ENCODE measurements at regions not wholly inside any gene's neighbourhood (a gene's known extent, or its start where the extent isn't known, plus 50 kb on each side); places are given as distances from the start of the nearest gene placed in this dataset.

GRCh38 chr11:19405966-19406365, 165.2 kb upstream of the E2F8 start:
- in situ Hi-C loops (cut with HindIII; ENCODE audit: low pct_ligation_motif_present, low pct_unique_long_range_greater_than_20kb, low sequenced_read_pairs) = no loop called here
- DNase-seq = no peak

GRCh38 chr11:19404787-19405186, 164.0 kb upstream of the E2F8 start:
- no peak for DNase-seq
- in situ Hi-C loops (cut with HindIII; ENCODE audit: low pct_ligation_motif_present, low pct_unique_long_range_greater_than_20kb, low sequenced_read_pairs) = no loop called here

GRCh38 chr11:19403196-19403895, 162.6 kb upstream of the E2F8 start:
- no peak for DNase-seq
- in situ Hi-C loops (cut with HindIII; ENCODE audit: low pct_ligation_motif_present, low pct_unique_long_range_greater_than_20kb, low sequenced_read_pairs) = no loop called here

DNA sequence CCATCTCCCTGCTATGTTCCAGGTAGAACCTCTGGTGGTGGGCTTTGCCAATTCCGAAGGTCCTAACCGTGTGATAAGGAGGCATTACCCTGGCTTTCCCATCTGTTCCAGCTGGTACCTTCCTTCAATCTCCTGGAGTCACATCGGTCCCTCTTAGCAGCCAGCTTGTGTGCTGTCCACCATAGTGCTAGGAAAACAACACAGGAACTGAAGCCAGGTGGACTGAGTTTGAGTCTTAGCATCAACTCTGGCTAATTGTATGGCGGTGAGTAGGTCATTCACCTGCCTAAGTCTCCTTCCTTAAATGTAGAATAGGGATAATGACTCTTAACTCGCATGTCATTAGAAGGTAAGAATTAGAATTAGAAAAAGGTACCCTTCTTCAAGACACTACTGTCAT, 159.6 kb upstream of the E2F8 start:
- in situ Hi-C loops (cut with HindIII; ENCODE audit: low pct_ligation_motif_present, low pct_unique_long_range_greater_than_20kb, low sequenced_read_pairs) = no loop called here
- DNase-seq = no peak

- in situ Hi-C loops (cut with HindIII; ENCODE audit: low pct_ligation_motif_present, low pct_unique_long_range_greater_than_20kb, low sequenced_read_pairs) = no loop called here
These were observed 158.2 kb upstream of the E2F8 start for GRCh38 chr11:19398772-19399527.

DNA sequence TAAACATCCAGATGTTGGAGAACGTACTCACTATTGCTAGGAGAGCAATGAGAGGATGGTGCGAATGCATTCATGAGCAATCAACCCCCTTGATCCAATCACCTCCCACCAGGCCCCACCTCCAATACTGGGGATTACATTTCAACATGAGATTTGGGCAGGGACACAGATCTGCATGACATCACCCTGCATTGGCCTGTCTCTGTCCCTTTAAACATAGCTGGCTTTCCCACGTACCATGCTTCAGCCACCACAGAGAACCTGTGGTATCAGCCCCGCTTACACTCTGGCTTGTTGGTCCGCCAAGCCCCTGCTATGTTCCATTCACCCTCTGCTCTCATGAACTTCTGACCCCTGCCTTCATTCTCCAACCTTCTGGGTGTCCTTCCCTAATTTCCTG, 157.5 kb upstream of the E2F8 start:
- no peak for DNase-seq

More at GRCh38 chr11:19398772-19399527, 158.2 kb upstream of the E2F8 start:
- no peak for DNase-seq

GRCh38 chr11:19395050-19395449, 154.3 kb upstream of the E2F8 start:
- no peak for DNase-seq
- in situ Hi-C loops (cut with HindIII; ENCODE audit: low pct_ligation_motif_present, low pct_unique_long_range_greater_than_20kb, low sequenced_read_pairs) = no loop called here

More for the DNA sequence above, 157.5 kb upstream of the E2F8 start:
- in situ Hi-C loops (cut with HindIII; ENCODE audit: low pct_ligation_motif_present, low pct_unique_long_range_greater_than_20kb, low sequenced_read_pairs) = no loop called here

DNA sequence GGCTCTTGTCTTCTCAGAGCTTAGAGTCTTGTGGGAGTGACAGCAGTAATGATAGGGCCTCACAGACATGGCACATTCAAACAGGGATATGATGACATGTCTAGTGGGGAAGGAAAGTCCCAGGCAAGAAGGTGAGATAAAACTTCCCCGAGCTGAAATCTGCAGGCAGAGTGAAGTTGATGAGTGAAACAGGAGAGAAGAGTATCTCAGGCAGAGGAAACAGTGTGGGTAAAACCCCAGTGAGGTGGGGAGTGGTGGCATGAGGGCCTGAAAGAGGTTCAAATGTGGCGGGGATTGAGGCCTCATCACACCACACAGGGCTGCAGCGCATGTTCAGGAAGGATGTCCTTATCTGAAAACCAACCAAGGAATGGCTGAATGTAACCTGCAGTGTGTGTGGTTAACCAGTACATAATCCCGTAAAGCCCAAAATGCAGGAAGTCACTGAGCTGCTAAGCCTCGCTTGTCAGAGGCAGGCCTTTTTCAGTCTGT, 153.8 kb upstream of the E2F8 start:
- no peak for DNase-seq
- in situ Hi-C loops (cut with HindIII; ENCODE audit: low pct_ligation_motif_present, low pct_unique_long_range_greater_than_20kb, low sequenced_read_pairs) = no loop called here

DNA sequence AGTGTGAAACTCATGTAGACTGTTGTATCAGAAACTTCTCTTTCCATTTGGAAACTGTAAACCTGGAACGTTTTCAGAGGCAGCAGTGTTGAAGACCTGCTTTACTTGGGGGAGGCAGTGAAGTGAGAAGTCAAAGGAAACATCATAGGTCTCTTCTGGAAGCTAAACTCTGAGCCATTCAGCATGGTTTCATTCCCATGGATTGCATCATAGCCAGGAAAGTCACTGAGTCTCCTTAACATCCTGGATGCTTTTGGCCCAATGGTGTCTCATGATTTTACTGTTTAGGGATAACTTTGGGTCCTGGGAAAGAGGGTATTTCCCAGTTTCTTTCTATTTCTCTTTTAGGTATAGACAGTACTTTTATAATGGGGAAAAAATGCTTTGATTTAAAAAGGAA, 153.2 kb upstream of the E2F8 start:
- in situ Hi-C loops (cut with HindIII; ENCODE audit: low pct_ligation_motif_present, low pct_unique_long_range_greater_than_20kb, low sequenced_read_pairs) = no loop called here
- no peak for DNase-seq

DNA sequence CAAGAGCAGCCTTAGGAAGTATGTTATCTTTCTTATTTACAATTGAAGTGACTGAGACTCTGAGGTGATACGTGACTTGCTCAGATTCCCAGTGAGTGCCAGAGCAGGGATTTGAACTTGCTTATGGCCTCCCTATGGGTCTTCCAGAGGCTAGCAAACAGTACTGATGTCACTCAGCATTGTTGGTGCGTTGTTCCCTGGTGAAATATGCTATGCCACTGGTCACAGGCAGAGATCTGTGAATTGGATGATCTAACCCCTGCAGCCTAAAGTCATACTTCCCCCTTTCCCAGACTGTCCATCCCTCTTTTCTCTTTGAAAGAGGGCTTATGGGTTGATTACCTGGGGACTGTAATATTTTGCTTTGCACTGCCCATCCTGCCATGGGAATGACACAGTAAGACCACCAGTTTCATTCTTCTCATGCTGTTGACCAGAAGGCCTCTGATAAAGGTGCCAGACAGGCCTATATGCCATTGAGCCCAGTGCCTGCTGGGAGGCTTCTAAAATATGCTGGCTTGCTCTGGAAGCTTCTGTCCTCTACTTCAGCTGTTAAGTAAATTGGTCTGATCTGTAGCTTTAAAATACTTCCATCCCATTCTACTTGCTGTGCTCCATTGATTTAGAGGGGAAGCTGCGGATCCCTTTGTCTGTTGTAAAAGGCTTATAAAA, 152.2 kb upstream of the E2F8 start:
- DNase-seq = no peak
- in situ Hi-C loops (cut with HindIII; ENCODE audit: low pct_ligation_motif_present, low pct_unique_long_range_greater_than_20kb, low sequenced_read_pairs) = no loop called here

DNA sequence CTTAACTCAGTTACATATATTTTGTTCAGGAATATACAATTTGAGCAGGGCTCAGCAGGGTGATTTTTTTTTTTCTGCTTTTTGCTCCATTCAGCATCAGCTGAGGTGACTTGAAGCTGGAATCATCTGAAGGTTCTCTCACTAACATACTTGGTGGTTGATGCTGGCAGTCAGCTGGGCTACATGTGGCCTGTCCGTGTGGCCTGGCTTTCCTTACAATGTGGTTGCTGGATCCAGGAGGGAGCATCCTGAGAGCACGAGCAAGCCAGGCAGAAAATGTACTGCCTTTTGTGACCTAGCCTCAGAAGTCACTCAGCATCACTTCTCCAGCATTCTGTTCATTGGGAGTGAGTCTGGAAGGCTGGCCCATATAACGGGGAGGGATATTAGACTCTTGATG, 151.6 kb upstream of the E2F8 start:
- no peak for DNase-seq

DNA sequence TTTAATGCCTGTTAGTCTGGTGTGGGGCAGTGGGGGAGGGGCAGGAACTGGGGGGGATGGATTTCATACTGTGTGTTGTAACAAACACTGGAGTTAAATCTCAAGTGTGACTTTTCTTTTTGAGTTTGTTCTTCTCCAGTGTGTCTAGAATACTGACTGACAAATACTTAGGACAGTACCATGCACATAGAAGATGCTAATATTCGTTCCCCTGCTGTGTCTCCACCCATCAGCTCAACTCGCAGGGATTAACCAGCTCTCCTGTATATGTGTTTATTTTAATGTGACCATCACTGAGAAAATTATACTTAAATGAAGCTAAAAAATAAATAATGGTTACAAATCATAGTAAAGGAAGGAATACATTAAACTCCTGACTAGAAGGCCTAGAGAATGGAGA, 150.9 kb upstream of the E2F8 start:
- DNase-seq = no peak
- in situ Hi-C loops (cut with HindIII; ENCODE audit: low pct_ligation_motif_present, low pct_unique_long_range_greater_than_20kb, low sequenced_read_pairs) = no loop called here

More for the DNA sequence above, 151.6 kb upstream of the E2F8 start:
- in situ Hi-C loops (cut with HindIII; ENCODE audit: low pct_ligation_motif_present, low pct_unique_long_range_greater_than_20kb, low sequenced_read_pairs) = no loop called here

GRCh38 chr11:19391026-19391425, 150.3 kb upstream of the E2F8 start:
- DNase-seq = no peak
- in situ Hi-C loops (cut with HindIII; ENCODE audit: low pct_ligation_motif_present, low pct_unique_long_range_greater_than_20kb, low sequenced_read_pairs) = no loop called here

DNA sequence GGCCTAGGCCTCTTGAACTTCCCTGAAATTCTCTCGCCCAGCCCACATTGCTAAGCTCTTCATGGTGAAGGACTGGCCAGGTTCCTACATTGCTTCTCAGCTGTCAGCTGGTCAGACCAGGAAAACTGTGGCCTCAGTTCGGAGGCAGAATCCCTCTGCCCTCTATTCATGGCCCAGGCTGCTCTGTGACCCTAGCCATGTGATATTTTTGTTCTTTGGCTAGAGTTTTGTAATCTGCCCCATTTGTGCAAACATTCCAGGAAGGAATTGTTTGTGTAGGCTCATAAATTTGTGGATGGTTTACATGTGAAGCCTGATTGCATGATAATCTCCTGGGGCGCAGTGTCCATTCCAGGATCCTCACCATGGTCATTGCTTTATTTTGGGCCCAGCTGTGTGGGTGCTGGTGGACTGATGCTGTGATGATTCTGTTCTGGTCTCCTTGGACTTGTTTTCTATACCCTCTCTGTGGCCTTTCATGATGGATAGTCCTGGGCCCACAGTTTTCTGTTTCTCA, 149.1 kb upstream of the E2F8 start:
- in situ Hi-C loops (cut with HindIII; ENCODE audit: low pct_ligation_motif_present, low pct_unique_long_range_greater_than_20kb, low sequenced_read_pairs) = no loop called here
- no peak for DNase-seq

- in situ Hi-C loops (cut with HindIII; ENCODE audit: low pct_ligation_motif_present, low pct_unique_long_range_greater_than_20kb, low sequenced_read_pairs) = no loop called here
These were observed 141.4 kb upstream of the E2F8 start for GRCh38 chr11:19382131-19382611.

DNA sequence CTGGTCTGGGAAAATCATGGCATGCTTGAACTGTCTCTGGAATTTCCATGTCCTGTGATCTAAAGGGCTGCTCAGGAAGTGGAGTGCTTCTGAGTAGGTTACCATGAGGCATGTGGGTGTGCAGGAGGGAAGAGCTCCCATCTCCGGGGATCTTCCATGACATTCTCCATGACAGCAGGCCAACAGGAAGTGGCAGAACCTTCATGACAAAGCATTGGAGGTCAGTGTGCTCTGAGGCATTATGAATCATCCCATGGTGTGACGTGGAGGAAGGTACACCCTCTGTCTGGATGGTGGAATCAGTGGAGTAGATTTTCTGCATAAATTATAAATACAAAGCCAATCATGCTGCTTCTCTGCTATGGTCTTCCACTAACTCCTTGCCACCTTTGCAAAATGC, 139.6 kb upstream of the E2F8 start:
- in situ Hi-C loops (cut with HindIII; ENCODE audit: low pct_ligation_motif_present, low pct_unique_long_range_greater_than_20kb, low sequenced_read_pairs) = no loop called here
- DNase-seq = peak; percentile 61

More at GRCh38 chr11:19382131-19382611, 141.4 kb upstream of the E2F8 start:
- DNase-seq = no peak

- in situ Hi-C loops (cut with HindIII; ENCODE audit: low pct_ligation_motif_present, low pct_unique_long_range_greater_than_20kb, low sequenced_read_pairs) = no loop called here
- no peak for DNase-seq
These were observed 138.7 kb upstream of the E2F8 start for GRCh38 chr11:19379465-19379864.

- no peak for DNase-seq
- in situ Hi-C loops (cut with HindIII; ENCODE audit: low pct_ligation_motif_present, low pct_unique_long_range_greater_than_20kb, low sequenced_read_pairs) = no loop called here
These were observed 138.1 kb upstream of the E2F8 start for GRCh38 chr11:19378814-19379213.

DNA sequence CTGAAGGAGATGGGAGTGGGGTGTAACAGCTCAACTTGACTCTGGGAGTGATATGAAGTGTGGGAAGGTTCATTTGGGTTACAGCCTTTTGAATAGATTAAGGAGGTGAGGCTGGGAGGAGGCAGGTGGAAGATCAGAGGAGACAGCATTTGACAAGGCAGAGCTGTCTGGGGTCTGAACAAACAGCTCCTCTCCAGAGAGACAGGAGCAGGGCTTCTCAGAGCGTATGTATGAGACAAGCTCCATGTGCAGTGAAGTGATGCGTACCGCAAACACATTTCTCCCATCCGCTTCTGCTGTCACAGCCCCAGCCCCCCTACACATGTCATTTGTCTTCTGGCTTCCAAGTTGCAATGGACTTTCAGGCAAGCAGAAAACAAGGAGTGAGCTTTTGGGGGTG, 137.1 kb upstream of the E2F8 start:
- no peak for DNase-seq
- in situ Hi-C loops (cut with HindIII; ENCODE audit: low pct_ligation_motif_present, low pct_unique_long_range_greater_than_20kb, low sequenced_read_pairs) = no loop called here
